Fibroblast of mammary gland (primary cell): ENCODE measurements at regions not wholly inside any gene's neighbourhood (a gene's known extent, or its start where the extent isn't known, plus 50 kb on each side); places are given as distances from the start of the nearest gene placed in this dataset.
A peak's percentile ranks its signal among the peaks of the same experiment; 100 is the strongest.

Experiments
- DNase-seq: peaks from one replicate; pipeline ENCODE4 v3.0.0-alpha.2; 2010; ENCODE audit warnings: low read depth
- H3K4me3 ChIP-seq: 2 replicates; pipeline ENCODE4 v1.5.1; 2011; ENCODE audit warnings: low read depth, mild to moderate bottlenecking, low read length, moderate library complexity; ENCODE audit not compliant: control insufficient read depth
- TF ChIP-seq, protein P1 (sequence below): conservative IDR thresholded peaks from 2 replicates; pipeline ENCODE4 v1.5.1; 2011; ENCODE audit warnings: low read depth, low read length, inconsistent platforms; ENCODE audit not compliant: control insufficient read depth, insufficient read depth

DNA sequence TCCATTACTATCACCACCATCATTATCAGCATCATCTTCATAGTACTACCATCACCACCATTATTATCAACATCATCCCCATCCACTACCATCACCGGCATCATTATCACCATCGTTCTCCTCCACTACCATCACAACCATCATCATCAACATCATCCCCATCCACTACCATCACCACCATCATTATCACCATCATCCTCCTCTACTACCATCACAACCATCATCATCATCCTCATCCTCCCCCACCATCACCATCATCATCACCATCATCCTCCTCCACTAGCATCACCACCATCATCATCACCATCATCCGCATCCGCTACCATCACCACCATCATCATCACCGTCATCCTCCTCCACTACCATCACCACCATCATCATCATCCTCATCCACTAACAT, 639.8 kb upstream of the RBFOX1 start:
- TF ChIP-seq, protein P1, sequence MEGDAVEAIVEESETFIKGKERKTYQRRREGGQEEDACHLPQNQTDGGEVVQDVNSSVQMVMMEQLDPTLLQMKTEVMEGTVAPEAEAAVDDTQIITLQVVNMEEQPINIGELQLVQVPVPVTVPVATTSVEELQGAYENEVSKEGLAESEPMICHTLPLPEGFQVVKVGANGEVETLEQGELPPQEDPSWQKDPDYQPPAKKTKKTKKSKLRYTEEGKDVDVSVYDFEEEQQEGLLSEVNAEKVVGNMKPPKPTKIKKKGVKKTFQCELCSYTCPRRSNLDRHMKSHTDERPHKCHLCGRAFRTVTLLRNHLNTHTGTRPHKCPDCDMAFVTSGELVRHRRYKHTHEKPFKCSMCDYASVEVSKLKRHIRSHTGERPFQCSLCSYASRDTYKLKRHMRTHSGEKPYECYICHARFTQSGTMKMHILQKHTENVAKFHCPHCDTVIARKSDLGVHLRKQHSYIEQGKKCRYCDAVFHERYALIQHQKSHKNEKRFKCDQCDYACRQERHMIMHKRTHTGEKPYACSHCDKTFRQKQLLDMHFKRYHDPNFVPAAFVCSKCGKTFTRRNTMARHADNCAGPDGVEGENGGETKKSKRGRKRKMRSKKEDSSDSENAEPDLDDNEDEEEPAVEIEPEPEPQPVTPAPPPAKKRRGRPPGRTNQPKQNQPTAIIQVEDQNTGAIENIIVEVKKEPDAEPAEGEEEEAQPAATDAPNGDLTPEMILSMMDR: no peak
- no peak overlapping the region for H3K4me3 ChIP-seq
- no peak for DNase-seq

DNA sequence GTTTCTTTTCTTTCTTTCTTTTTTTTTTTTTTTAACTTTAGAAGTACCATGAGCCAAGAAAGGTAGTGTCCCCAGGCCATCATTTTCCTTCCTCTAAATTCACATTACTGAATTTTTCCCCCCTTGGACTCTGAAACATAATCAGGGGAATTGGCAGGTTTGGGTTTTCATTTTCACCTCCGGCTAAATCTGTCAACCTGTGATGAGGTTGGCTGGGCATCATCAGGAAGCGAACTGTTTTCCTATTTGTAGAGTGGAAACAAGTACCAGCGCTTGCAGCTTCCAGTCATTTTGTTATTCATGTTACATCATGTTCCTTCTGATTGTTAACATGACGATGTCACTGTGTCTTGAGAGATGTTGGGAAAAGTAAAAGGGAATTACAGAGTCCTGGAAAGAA, 641.9 kb upstream of the RBFOX1 start:
- DNase-seq: no peak
- TF ChIP-seq, protein P1: no peak
- no peak overlapping the region for H3K4me3 ChIP-seq

DNA sequence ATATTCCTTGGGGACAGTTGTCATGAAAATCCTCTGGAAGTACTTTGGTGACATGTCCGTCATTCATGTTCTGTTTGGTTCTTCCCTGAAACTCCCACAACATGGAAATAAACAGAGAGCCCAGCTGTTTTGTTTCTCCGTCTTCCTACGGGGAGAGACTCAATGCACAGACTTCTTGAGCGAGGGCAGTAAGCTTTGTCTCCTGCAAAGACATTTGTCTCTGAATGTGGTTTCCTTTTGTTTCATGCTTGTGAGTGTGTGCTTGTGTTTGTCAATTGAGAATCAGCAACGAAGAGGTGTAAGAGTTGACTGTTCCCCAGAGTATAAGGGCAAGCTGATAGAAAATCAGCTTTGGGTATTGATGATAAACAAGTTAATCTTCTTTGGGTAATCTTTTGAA, 643.0 kb upstream of the RBFOX1 start:
- TF ChIP-seq, protein P1: no peak
- DNase-seq: no peak
- no peak overlapping the region for H3K4me3 ChIP-seq

DNA sequence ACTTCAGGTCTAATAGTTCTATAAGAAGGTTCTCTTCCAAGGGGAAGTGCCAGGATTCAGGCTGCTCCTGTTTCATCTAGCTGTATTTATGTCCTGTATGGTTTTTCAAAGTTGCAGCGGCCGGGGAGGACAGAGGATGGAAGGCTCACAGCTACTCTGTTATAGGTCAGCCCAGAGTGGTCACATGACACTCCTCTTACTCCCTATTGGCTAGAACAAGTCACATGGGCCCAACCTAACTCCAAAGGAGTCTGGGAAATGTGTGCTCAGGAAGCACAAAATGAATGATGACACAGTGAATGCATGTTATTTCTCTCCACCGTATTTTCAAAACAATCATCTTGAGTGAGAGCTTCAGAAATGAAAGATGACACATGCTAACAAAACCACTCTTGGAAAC, 645.1 kb upstream of the RBFOX1 start:
- H3K4me3 ChIP-seq: no peak overlapping the region
- DNase-seq: no peak
- TF ChIP-seq, protein P1: no peak

GRCh38 chr16:6684076-6684673, 648.5 kb upstream of the RBFOX1 start:
- DNase-seq: peak; percentile 1
- TF ChIP-seq, protein P1: peak; percentile 23
- no peak overlapping the region for H3K4me3 ChIP-seq

DNA sequence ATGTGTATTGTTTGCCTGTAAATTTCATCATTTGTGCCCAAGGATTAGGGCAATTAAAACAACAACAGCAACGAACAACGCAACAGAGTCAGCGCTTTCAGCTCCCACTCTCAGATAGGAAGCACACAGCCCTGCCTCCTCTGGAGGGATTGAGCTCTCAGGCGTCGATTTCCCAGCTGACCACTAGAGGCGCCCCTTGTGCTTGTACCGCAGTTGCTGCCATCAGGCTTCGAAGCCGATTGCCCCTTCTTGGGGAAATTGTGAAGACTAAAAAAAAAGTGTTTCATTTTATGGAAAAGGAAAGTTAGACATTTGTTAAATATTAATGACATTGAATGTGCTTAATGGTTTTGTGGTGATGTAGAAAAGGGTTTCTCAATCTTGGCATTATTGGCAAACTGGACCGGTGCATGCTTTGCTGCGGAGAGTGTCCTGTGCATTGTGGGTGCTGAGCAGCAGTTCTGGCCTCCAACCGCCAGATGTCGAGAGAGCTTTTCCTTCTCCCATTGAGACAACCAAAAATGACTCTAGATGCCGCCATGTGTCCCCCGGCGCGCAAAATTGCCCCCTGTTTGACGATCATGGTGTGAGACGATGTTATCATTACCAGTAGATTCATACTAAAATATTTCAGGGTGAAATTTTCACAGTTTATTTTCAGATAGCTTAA, 650.4 kb upstream of the RBFOX1 start:
- no peak for DNase-seq
- no peak overlapping the region for H3K4me3 ChIP-seq
- TF ChIP-seq, protein P1: peak; percentile 32

DNA sequence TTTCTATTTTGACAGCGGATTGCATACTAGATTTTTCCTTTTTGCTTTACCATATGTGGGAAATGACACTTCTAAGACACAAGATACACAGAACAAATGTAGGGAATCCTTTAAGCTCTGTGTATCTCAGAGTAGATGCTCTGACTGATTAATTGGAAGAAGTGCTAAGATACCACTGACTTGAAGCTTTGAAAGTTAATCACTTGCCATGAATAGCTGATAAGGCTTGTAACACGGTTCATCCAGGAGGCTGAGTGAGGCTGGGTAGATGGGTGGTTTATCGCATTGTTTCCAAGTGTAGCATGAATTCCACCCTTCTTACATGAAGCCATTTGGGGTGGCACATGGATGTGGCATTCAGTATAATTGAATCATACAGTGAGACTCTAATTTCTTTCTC, 654.1 kb upstream of the RBFOX1 start:
- no peak for DNase-seq
- TF ChIP-seq, protein P1: no peak
- no peak overlapping the region for H3K4me3 ChIP-seq
